NCI-H69 (cell line): ENCODE measurements at regions not wholly inside any gene's neighbourhood (a gene's known extent, or its start where the extent isn't known, plus 50 kb on each side); places are given as distances from the start of the nearest gene placed in this dataset.
A peak's percentile ranks its signal among the peaks of the same experiment; 100 is the strongest.

Experiments used
- DNase-seq: peaks from one replicate; lab custom pipeline; 2025; lab: John Stamatoyannopoulos, UW

GRCh38 chr2:144241801-144242200 is 278.1 kb downstream of the ZEB2 start:
- DNase-seq, result no peak

- DNase-seq, result no peak
Measured at GRCh38 chr2:144240656-144241339, 279.1 kb downstream of the ZEB2 start.

- no peak for DNase-seq
Measured at GRCh38 chr2:144239726-144240125, 280.2 kb downstream of the ZEB2 start.

GRCh38 chr2:144239306-144239705 is 280.6 kb downstream of the ZEB2 start:
- DNase-seq, result no peak

GRCh38 chr2:144237830-144238627 is 281.9 kb downstream of the ZEB2 start:
- DNase-seq, result peak; percentile 23

- DNase-seq, result no peak
Measured at GRCh38 chr2:144237108-144237507, 282.8 kb downstream of the ZEB2 start.

- DNase-seq, result no peak
Measured at GRCh38 chr2:144235050-144235449, 284.9 kb downstream of the ZEB2 start.

GRCh38 chr2:144234542-144234871 is 285.4 kb downstream of the ZEB2 start:
- DNase-seq, result no peak

GRCh38 chr2:144233733-144234541 is 286.0 kb downstream of the ZEB2 start:
- DNase-seq, result no peak

GRCh38 chr2:144233317-144233716 is 286.6 kb downstream of the ZEB2 start:
- DNase-seq, result no peak

- DNase-seq, result no peak
Measured at GRCh38 chr2:144230448-144231085, 289.4 kb downstream of the ZEB2 start.

GRCh38 chr2:144230033-144230432 is 289.9 kb downstream of the ZEB2 start:
- no peak for DNase-seq

GRCh38 chr2:144229296-144229695 is 290.6 kb downstream of the ZEB2 start:
- no peak for DNase-seq

- no peak for DNase-seq
Measured at GRCh38 chr2:144227427-144228105, 292.4 kb downstream of the ZEB2 start.

GRCh38 chr2:144225076-144225475 is 294.8 kb downstream of the ZEB2 start:
- no peak for DNase-seq

GRCh38 chr2:144224472-144224871 is 295.4 kb downstream of the ZEB2 start:
- no peak for DNase-seq

GRCh38 chr2:144219979-144220378 is 299.9 kb downstream of the ZEB2 start:
- DNase-seq, result no peak

GRCh38 chr2:144217853-144218633 is 301.9 kb downstream of the ZEB2 start:
- peak; percentile 60 for DNase-seq

- DNase-seq, result no peak
Measured at GRCh38 chr2:144215701-144216675, 303.9 kb downstream of the ZEB2 start.

- DNase-seq, result no peak
Measured at GRCh38 chr2:144215207-144215606, 304.7 kb downstream of the ZEB2 start.
